Karpas-422 (cell line): ENCODE measurements at regions not wholly inside any gene's neighbourhood (a gene's known extent, or its start where the extent isn't known, plus 50 kb on each side); places are given as distances from the start of the nearest gene placed in this dataset.
"Not testable (repeated sequence)": the region's sequence is repeated elsewhere in the genome, so short reads cannot be mapped to it uniquely, and the experiment has no call there.

ENCODE experiments used
- DNase-seq: peaks from one replicate; pipeline ENCODE4 v3.0.0-alpha.2; 2015
- H2AFZ ChIP-seq: fragments of 200-600 bp; sonication (generic); 2 replicates; pipeline ENCODE4 v1.6.1; 2014; ENCODE audit warnings: antibody characterized with exemption, low read length, mixed read lengths
- H3K27ac ChIP-seq: fragments of 200-600 bp; sonication (generic); 2 replicates; pipeline ENCODE4 v1.5.1; 2014; ENCODE audit warnings: mild to moderate bottlenecking, low read length, moderate library complexity
- H3K27me3 ChIP-seq: fragments of 200-600 bp; sonication (generic); 2 replicates; pipeline ENCODE4 v1.6.1; 2014; ENCODE audit warnings: low read length, mixed read lengths
- H3K36me3 ChIP-seq: fragments of 200-600 bp; sonication (generic); 2 replicates; pipeline ENCODE4 v1.6.1; 2014; ENCODE audit warnings: low read length, mixed read lengths; ENCODE audit not compliant: insufficient read depth
- H3K4me1 ChIP-seq: fragments of 200-600 bp; sonication (generic); 2 replicates; pipeline ENCODE4 v1.6.1; 2014; ENCODE audit warnings: mild to moderate bottlenecking, low read length, mixed read lengths
- H3K4me2 ChIP-seq: fragments of 200-600 bp; sonication (generic); 2 replicates; pipeline ENCODE4 v1.6.1; 2014; ENCODE audit warnings: low read length, low read depth, mild to moderate bottlenecking; ENCODE audit not compliant: poor library complexity, severe bottlenecking
- H3K4me3 ChIP-seq: fragments of 200-600 bp; sonication (generic); 2 replicates; pipeline ENCODE4 v1.5.1; 2014; ENCODE audit warnings: mild to moderate bottlenecking, antibody characterized with exemption, low read length, mixed read lengths
- H3K79me2 ChIP-seq: fragments of 200-600 bp; sonication (generic); 2 replicates; pipeline ENCODE4 v1.6.1; 2014; ENCODE audit warnings: mild to moderate bottlenecking, low read length, mixed read lengths
- H3K9ac ChIP-seq: fragments of 200-600 bp; sonication (generic); 2 replicates; pipeline ENCODE4 v1.6.0; 2014; ENCODE audit warnings: low read length
- H3K9me2 ChIP-seq: fragments of 200-600 bp; sonication (generic), shearing (Covaris generic); replicated peaks from 2 replicates; pipeline ENCODE4 v1.6.0; 2014; ENCODE audit warnings: mild to moderate bottlenecking, low read length, moderate library complexity; ENCODE audit not compliant: insufficient read depth
- H3K9me3 ChIP-seq: fragments of 300-700, 200-600 bp; sonication (generic); 2 replicates; pipeline ENCODE4 v1.6.1; 2014; ENCODE audit warnings: low read length, mixed read lengths
- H4K20me1 ChIP-seq: fragments of 200-600 bp; sonication (generic); 2 replicates; pipeline ENCODE4 v1.6.1; 2014; ENCODE audit warnings: mild to moderate bottlenecking, antibody characterized with exemption, low read length, low read depth; ENCODE audit not compliant: insufficient read depth

- no peak for DNase-seq
- H3K4me2 ChIP-seq = no peak overlapping the region
- H3K27me3 ChIP-seq = no peaks in the 10 kb centered on the region
Observed at GRCh38 chr11:115645631-115646317, 141.6 kb upstream of the CADM1 start.

GRCh38 chr11:115644856-115645255 is 140.6 kb upstream of the CADM1 start:
- no peaks in the 10 kb centered on the region for H3K27me3 ChIP-seq
- no peak overlapping the region for H3K27ac ChIP-seq
- no peak overlapping the region for H2AFZ ChIP-seq
- H3K4me3 ChIP-seq = no peak overlapping the region
- no peaks in the 10 kb centered on the region for H4K20me1 ChIP-seq
- DNase-seq = no peak
- no peaks in the 10 kb centered on the region for H3K79me2 ChIP-seq
- H3K9me3 ChIP-seq = no peaks in the 10 kb centered on the region
- no peak overlapping the region for H3K9ac ChIP-seq
- H3K9me2 ChIP-seq = no peaks in the 10 kb centered on the region
- no peaks in the 10 kb centered on the region for H3K36me3 ChIP-seq
- H3K4me2 ChIP-seq = no peak overlapping the region
- no peaks in the 10 kb centered on the region for H3K4me1 ChIP-seq

More at GRCh38 chr11:115645631-115646317, 141.6 kb upstream of the CADM1 start:
- no peaks in the 10 kb centered on the region for H4K20me1 ChIP-seq
- H3K79me2 ChIP-seq = no peaks in the 10 kb centered on the region
- no peaks in the 10 kb centered on the region for H3K9me3 ChIP-seq
- no peak overlapping the region for H3K9ac ChIP-seq
- H2AFZ ChIP-seq = no peak overlapping the region
- no peak overlapping the region for H3K4me3 ChIP-seq
- H3K27ac ChIP-seq = no peak overlapping the region
- H3K9me2 ChIP-seq = no peaks in the 10 kb centered on the region
- no peaks in the 10 kb centered on the region for H3K36me3 ChIP-seq
- H3K4me1 ChIP-seq = no peaks in the 10 kb centered on the region

GRCh38 chr11:115643549-115644270 is 139.5 kb upstream of the CADM1 start:
- H3K4me2 ChIP-seq = no peak overlapping the region
- no peak overlapping the region for H3K27ac ChIP-seq
- no peak overlapping the region for H2AFZ ChIP-seq
- H4K20me1 ChIP-seq = no peaks in the 10 kb centered on the region
- H3K79me2 ChIP-seq = no peaks in the 10 kb centered on the region
- no peaks in the 10 kb centered on the region for H3K27me3 ChIP-seq
- H3K9ac ChIP-seq = no peak overlapping the region
- H3K4me1 ChIP-seq = no peaks in the 10 kb centered on the region
- H3K4me3 ChIP-seq = no peak overlapping the region
- no peaks in the 10 kb centered on the region for H3K36me3 ChIP-seq
- no peaks in the 10 kb centered on the region for H3K9me3 ChIP-seq
- DNase-seq = no peak
- no peaks in the 10 kb centered on the region for H3K9me2 ChIP-seq

- Histone ChIP-seq H3K4me2 (no peak overlapping the region), H3K27ac (no peak overlapping the region), H3K27me3 (no peaks in the 10 kb centered on the region), H4K20me1 (no peaks in the 10 kb centered on the region), H3K9ac (no peak overlapping the region), H2AFZ (no peak overlapping the region), H3K36me3 (no peaks in the 10 kb centered on the region), H3K79me2 (no peaks in the 10 kb centered on the region), H3K9me3 (no peaks in the 10 kb centered on the region), H3K4me3 (no peak overlapping the region), H3K4me1 (no peaks in the 10 kb centered on the region), H3K9me2 (no peaks in the 10 kb centered on the region)
- DNase-seq = no peak
Observed at GRCh38 chr11:115642660-115643059, 138.4 kb upstream of the CADM1 start.

- H3K27me3 ChIP-seq = no peaks in the 10 kb centered on the region
- H3K9me3 ChIP-seq = no peaks in the 10 kb centered on the region
- no peaks in the 10 kb centered on the region for H3K4me1 ChIP-seq
- no peak overlapping the region for H3K9ac ChIP-seq
- no peak overlapping the region for H3K27ac ChIP-seq
- no peak overlapping the region for H2AFZ ChIP-seq
- H3K4me3 ChIP-seq = no peak overlapping the region
- H3K9me2 ChIP-seq = no peaks in the 10 kb centered on the region
- no peaks in the 10 kb centered on the region for H3K79me2 ChIP-seq
- no peaks in the 10 kb centered on the region for H4K20me1 ChIP-seq
- no peak for DNase-seq
- no peaks in the 10 kb centered on the region for H3K36me3 ChIP-seq
- no peak overlapping the region for H3K4me2 ChIP-seq
Observed at GRCh38 chr11:115637599-115638241, 133.5 kb upstream of the CADM1 start.

- H3K27me3 ChIP-seq = no peaks in the 10 kb centered on the region
- no peak overlapping the region for H3K27ac ChIP-seq
- no peaks in the 10 kb centered on the region for H3K4me1 ChIP-seq
- no peak overlapping the region for H3K4me2 ChIP-seq
- no peaks in the 10 kb centered on the region for H3K79me2 ChIP-seq
- H3K9ac ChIP-seq = no peak overlapping the region
- H3K4me3 ChIP-seq = no peak overlapping the region
- H3K9me2 ChIP-seq = no peaks in the 10 kb centered on the region
- no peak for DNase-seq
- no peaks in the 10 kb centered on the region for H4K20me1 ChIP-seq
- no peak overlapping the region for H2AFZ ChIP-seq
- no peaks in the 10 kb centered on the region for H3K9me3 ChIP-seq
- H3K36me3 ChIP-seq = no peaks in the 10 kb centered on the region
Observed at GRCh38 chr11:115636753-115637527, 132.7 kb upstream of the CADM1 start.

GRCh38 chr11:115633977-115634376 is 129.8 kb upstream of the CADM1 start:
- not testable (repeated sequence) for H3K79me2 ChIP-seq, H3K36me3 ChIP-seq, H3K4me1 ChIP-seq, H4K20me1 ChIP-seq, H3K27ac ChIP-seq, H3K4me3 ChIP-seq, H3K27me3 ChIP-seq, H3K9me2 ChIP-seq, H3K4me2 ChIP-seq, H3K9me3 ChIP-seq, DNase-seq, H2AFZ ChIP-seq, H3K9ac ChIP-seq

GRCh38 chr11:115632061-115632460 is 127.8 kb upstream of the CADM1 start:
- Histone ChIP-seq H3K36me3 (no peaks in the 10 kb centered on the region), H3K4me1 (no peaks in the 10 kb centered on the region), H3K9me3 (no peaks in the 10 kb centered on the region), H2AFZ (no peak overlapping the region), H3K9ac (no peak overlapping the region), H4K20me1 (no peaks in the 10 kb centered on the region), H3K27me3 (no peaks in the 10 kb centered on the region), H3K27ac (no peak overlapping the region), H3K4me2 (no peak overlapping the region), H3K9me2 (no peaks in the 10 kb centered on the region), H3K79me2 (no peaks in the 10 kb centered on the region), H3K4me3 (no peak overlapping the region)
- no peak for DNase-seq
